PC-9 (cell line): ENCODE measurements at regions not wholly inside any gene's neighbourhood (a gene's known extent, or its start where the extent isn't known, plus 50 kb on each side); places are given as distances from the start of the nearest gene placed in this dataset.

Experiments
- EZH2 ChIP-seq: fragments of 200-600 bp; sonication (generic); IDR thresholded peaks from 2 replicates; pipeline ENCODE4 v1.8.0; 2017; ENCODE audit warnings: antibody characterized with exemption, low read depth
- TF ChIP-seq, protein P1 (sequence below): fragments of 200-600 bp; sonication (generic); conservative IDR thresholded peaks from 2 replicates; pipeline ENCODE4 v1.6.1; 2017; ENCODE audit warnings: mixed run types, antibody characterized with exemption, mild to moderate bottlenecking, moderate library complexity

DNA sequence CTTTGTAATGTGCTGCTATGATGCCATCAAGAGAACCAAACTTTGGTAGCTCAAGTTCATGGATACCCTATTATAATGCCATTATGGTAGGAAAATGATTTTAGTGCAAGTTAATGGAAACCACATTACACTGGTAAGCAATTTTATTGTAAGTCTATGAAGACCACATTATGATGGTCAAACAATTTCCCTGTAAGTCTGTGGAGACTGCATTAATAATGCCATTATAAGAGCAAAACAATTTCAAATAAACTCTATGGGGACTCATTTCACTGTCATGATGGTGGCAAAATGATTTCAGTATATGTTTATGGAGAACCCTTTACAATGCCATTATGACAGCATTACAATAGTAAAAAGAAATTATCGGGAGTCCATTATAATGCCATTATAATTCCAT lies 602.0 kb upstream of the MEF2C start:
- TF ChIP-seq, protein P1, sequence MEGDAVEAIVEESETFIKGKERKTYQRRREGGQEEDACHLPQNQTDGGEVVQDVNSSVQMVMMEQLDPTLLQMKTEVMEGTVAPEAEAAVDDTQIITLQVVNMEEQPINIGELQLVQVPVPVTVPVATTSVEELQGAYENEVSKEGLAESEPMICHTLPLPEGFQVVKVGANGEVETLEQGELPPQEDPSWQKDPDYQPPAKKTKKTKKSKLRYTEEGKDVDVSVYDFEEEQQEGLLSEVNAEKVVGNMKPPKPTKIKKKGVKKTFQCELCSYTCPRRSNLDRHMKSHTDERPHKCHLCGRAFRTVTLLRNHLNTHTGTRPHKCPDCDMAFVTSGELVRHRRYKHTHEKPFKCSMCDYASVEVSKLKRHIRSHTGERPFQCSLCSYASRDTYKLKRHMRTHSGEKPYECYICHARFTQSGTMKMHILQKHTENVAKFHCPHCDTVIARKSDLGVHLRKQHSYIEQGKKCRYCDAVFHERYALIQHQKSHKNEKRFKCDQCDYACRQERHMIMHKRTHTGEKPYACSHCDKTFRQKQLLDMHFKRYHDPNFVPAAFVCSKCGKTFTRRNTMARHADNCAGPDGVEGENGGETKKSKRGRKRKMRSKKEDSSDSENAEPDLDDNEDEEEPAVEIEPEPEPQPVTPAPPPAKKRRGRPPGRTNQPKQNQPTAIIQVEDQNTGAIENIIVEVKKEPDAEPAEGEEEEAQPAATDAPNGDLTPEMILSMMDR = no peak
- TF ChIP-seq EZH2 = no peak
